Upper lobe of right lung (tissue), 1 donor: ENCODE measurements at regions not wholly inside any gene's neighbourhood (a gene's known extent, or its start where the extent isn't known, plus 50 kb on each side); places are given as distances from the start of the nearest gene placed in this dataset.
"Not testable (repeated sequence)": the region's sequence is repeated elsewhere in the genome, so short reads cannot be mapped to it uniquely, and the experiment has no call there.

Source experiments
- ATAC-seq: fragments of 200-7000 bp; cut with Tn5 transposase; one replicate; pipeline ENCODE4 v1.9.1; 2020; ENCODE audit warnings: mild to moderate bottlenecking, moderate library complexity
- DNase-seq: peaks from one replicate; pipeline ENCODE4 v3.0.0-alpha.2; 2020
- H3K27ac ChIP-seq: fragments of 200-600 bp; one replicate; pipeline ENCODE4 v1.8.0; 2022
- H3K27me3 ChIP-seq: fragments of 200-600 bp; one replicate; pipeline ENCODE4 v1.8.0; 2022; ENCODE audit warnings: mild to moderate bottlenecking
- H3K36me3 ChIP-seq: fragments of 200-600 bp; one replicate; pipeline ENCODE4 v1.8.0; 2022
- H3K4me1 ChIP-seq: fragments of 200-600 bp; one replicate; pipeline ENCODE4 v1.8.0; 2022
- H3K4me3 ChIP-seq: fragments of 200-600 bp; one replicate; pipeline ENCODE4 v1.8.0; 2022; ENCODE audit warnings: mild to moderate bottlenecking
- H3K9me3 ChIP-seq: fragments of 200-600 bp; one replicate; pipeline ENCODE4 v1.8.0; 2022
- intact Hi-C: fragments of 100-400 bp; cut with DNase I; formaldehyde crosslinking; loops from one replicate; pipeline ENCODE4 v1.11.0; 2022
- TF ChIP-seq, protein P1 (sequence below): fragments of 200-600 bp; IDR thresholded peaks from one replicate; pipeline ENCODE4 v1.8.0; 2022; ENCODE audit warnings: antibody characterized with exemption
- donor health status: DM: no; HTN: yes; CAD: no; lungs with severe emphysema.

DNA sequence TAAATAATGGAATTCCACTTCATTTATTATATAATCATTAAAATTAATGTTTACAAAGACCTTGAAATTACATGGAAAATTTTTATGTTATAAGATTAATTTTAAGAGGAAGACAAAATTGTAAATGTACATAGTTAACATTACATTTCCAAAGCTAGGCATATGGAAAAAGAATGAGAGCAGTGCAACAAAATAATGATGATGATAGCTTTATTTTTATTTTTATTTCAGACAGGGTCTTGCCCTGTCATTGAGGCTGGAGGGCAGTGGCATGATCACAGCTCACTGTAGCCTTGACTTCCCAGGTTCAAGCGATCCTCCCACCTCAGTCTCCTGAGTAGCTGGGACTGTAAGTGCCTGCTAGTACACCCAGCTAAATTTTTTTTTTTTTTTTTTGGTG is 61.2 kb upstream of the ZCCHC2 start:
- no peak for ATAC-seq
- peaks cover 9% of the 10 kb centered on the region for H3K4me1 ChIP-seq
- TF ChIP-seq, protein P1, sequence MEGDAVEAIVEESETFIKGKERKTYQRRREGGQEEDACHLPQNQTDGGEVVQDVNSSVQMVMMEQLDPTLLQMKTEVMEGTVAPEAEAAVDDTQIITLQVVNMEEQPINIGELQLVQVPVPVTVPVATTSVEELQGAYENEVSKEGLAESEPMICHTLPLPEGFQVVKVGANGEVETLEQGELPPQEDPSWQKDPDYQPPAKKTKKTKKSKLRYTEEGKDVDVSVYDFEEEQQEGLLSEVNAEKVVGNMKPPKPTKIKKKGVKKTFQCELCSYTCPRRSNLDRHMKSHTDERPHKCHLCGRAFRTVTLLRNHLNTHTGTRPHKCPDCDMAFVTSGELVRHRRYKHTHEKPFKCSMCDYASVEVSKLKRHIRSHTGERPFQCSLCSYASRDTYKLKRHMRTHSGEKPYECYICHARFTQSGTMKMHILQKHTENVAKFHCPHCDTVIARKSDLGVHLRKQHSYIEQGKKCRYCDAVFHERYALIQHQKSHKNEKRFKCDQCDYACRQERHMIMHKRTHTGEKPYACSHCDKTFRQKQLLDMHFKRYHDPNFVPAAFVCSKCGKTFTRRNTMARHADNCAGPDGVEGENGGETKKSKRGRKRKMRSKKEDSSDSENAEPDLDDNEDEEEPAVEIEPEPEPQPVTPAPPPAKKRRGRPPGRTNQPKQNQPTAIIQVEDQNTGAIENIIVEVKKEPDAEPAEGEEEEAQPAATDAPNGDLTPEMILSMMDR = no peak
- H3K4me3 ChIP-seq = no peak overlapping the region
- H3K9me3 ChIP-seq = no peaks in the 10 kb centered on the region
- no peaks in the 10 kb centered on the region for H3K36me3 ChIP-seq
- intact Hi-C loops = no loop called here
- no peak for DNase-seq
- no peaks in the 10 kb centered on the region for H3K27me3 ChIP-seq
- no peak overlapping the region for H3K27ac ChIP-seq

DNA sequence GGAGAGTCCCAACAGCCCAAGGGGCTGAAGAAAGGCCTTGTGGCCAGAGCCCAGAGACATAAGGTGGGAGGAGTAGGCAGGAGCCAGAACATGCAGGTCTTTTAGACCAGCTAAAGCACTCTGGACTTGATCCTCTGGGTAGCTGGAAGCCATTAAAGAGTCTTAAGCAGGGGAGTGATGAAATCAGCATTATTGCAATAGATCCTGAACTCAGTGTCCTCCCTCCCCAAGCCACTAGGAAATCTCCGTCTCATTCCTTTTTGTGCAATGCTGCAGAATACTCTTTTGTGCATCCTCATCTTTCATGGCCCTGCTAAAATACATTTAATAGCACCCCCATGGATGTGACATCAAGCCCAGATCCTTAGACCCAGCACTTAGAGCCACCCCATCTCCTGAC is 58.6 kb upstream of the ZCCHC2 start:
- TF ChIP-seq, protein P1 = no peak
- Histone ChIP-seq H3K9me3 (no peaks in the 10 kb centered on the region), H3K4me3 (no peak overlapping the region), H3K36me3 (no peaks in the 10 kb centered on the region), H3K4me1 (peaks cover 9% of the 10 kb centered on the region), H3K27me3 (no peaks in the 10 kb centered on the region), H3K27ac (no peak overlapping the region)
- DNase-seq = no peak
- intact Hi-C loops = no loop called here
- peak; percentile 72 for ATAC-seq

DNA sequence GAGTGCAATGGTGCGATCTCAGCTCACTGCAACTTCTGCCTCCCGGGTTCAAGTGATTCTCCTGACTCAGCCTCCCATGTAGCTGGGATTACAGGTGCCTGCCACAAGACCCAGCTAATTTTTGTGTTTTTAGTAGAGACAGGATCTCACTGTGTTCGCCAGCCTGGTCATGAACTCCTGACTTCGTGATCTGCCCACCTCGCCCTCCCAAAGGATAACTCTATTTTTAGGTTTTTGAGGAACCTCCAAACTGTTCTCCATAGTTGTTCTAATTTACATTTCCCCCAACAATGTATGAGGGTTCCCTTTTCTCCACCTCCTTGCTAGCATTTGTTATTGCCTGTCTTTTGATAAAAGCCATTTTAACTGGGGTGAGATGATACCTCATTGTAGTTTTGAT is 53.7 kb upstream of the ZCCHC2 start:
- DNase-seq, intact Hi-C loops, H3K27ac ChIP-seq, ATAC-seq, H3K4me1 ChIP-seq, H3K36me3 ChIP-seq, H3K27me3 ChIP-seq, H3K9me3 ChIP-seq, H3K4me3 ChIP-seq: not testable (repeated sequence)
